ENCODE measurements at regions not wholly inside any gene's neighbourhood (a gene's known extent, or its start where the extent isn't known, plus 50 kb on each side); places are given as distances from the start of the nearest gene placed in this dataset.
"Not testable (repeated sequence)": the region's sequence is repeated elsewhere in the genome, so short reads cannot be mapped to it uniquely, and the experiment has no call there.

DNA sequence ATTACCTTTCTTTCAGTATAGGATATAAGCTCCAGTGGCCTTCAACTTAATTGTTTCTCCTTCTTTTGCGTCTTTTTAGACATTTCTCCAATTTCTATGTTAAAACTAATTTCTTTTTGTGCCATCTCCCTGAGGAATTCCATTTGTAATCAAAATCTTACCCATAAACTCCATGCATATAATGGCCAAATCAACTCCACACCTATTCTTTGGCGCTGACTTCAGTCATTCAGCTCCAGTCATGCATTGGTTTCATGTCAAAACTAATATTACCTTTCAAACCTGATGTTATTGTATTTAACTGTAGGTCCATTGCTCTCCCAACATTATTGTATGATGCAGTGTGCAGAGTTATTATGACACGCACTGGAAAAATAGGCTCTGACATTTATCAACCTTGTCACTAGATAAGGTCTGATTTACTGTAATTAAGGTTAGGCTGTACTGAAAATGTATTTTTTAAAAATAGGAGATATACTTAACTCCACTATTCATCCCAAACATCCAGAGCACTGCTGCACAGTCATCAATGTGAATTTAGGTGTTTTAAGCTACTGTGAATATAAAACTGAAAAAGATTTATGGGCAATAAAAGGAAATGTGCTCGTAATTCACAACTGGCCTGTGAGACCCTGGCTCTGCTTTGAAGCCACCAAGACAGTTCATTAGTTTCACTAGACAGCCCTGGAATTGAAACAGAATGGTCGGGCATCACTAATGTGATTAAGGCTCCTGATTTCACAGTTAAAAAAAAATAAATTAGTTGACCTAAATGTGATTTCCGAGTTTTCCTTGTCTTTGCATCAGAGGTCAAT is 180.6 kb upstream of the GRIA4 start:
- no peak for DNase-seq

DNA sequence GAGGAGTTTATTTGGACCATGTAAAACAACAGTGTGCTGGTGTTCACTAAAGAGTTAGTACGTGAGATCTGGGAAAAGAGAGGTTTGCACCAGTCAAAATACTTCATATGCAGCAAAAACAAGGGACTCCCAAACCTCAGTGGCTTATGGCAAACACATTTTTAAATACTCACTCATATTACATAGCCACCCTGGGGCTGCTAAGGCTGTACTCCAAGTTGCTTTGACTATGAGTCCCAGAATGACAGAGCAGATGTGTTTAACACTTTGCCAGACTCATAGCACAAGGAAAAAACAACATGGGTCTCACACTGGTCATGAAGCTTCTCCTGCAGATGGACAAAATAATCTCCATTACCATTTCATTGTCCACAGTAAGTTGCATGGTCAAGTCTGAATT is 202.8 kb upstream of the GRIA4 start:
- no peak for DNase-seq

DNA sequence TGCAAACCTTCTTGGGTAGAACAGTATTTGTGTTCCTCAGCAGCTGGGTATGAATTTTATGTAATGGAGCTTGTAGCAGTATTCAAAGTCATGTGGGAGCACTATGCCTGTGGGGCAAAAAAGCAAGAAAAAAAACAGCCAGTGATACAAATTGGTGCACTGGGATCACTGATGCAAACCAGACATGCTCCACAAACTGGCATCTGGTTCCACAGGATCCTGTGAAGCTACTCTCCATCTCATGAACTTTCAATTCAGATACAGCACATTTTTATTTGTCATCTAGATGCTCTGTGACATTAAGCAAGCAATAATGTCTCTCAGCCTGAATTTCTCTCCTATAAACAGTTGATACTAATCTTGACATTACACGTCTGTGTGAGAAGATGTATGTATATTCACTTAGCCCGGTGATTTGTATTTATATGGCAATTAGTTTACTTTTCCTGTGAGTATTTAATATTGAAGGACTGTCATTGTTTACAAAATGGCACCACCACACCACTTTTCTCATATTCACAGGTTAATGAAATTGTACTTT is 208.5 kb upstream of the GRIA4 start:
- DNase-seq = no peak

DNA sequence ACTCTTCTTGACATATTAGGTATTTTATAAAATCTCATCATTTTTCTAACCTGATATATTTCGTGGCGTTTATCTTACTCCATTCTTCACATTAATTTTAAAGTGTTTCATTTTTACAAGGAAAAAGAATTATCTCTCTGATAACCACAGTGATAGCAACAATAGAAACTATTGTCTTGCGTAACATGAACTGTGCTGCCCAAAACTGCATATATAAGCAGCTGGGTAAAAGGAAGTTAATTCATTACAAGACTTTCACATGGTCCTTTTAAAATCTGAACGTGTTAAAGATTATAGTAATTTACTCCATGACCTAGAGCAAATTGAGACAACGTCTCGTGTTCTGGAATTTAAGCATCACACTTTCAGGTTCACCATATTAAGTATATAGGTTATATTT is 210.4 kb upstream of the GRIA4 start:
- no peak for DNase-seq

DNA sequence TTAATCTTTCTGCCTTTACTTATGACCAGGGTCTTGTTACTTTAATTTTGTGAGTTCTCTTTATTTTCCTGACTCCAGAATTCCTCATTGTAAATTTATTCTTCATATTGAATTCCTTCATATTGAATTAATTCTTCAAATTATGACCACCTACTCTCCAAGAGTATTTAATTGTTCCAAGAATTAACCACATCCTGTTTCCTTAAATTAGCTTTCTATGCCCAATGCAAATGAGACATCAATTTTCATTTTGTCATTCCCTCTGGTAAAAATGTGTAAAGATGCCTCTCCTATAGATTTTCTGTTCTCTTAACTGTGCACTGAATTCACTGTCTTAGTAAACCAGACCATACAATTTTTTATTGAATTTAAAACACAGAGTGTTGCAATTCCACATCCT is 211.2 kb upstream of the GRIA4 start:
- no peak for DNase-seq

DNA sequence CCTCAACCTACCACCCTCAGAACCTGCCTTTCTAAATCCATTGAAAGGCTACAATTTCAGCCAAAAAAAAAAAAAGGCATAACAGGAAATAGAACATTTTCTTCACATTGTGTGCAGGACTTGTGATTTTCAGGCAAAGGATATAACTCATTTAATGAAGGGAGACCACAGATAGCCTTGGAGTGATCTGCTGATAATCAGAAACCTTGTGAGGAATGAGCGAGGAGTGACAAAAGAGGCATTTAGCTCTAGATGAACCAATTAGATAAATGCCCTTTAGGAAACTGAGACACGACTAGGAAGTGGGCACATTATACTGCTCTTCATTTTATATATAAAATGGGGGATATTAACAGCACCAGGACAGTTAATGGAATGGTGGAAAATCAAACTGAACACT is 216.5 kb upstream of the GRIA4 start:
- DNase-seq = no peak

DNA sequence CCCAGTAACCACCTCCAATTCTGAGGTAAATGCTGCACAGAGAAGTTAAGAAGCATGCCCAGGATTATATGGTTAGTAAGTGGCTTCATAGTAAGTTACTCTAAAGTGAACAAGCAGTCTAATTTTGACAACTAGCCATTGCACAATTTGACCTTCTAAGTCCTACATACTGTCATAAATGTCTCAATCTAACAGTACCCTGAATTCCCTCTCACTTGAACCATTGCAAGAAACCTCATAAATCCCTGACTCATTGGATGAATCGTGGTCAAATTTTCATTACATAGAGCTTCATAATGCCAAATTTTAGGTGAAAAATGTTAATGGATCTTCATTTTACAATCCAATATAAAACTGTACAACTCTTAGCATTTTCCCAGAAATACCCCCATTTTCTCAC is 217.3 kb upstream of the GRIA4 start:
- no peak for DNase-seq

DNA sequence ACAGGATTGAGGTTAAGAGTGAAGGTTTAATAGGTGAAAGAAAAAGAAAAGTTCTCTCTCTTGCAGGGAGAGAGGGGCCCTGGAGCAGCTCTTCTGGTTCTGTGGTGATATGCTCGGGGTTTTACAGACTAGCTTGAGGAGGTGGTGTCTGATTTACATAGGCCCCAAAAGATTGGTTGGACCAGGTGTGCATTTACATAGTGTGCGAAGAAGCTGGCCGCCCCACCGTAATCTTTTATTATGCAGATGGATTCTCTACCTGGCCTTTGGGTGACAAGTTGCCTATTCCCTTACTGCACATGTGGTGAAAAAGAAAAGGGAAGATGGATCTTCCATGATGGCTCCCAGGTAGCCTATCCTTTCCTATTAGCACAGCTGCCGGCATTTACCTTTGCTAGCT is 219.9 kb upstream of the GRIA4 start:
- no peak for DNase-seq

DNA sequence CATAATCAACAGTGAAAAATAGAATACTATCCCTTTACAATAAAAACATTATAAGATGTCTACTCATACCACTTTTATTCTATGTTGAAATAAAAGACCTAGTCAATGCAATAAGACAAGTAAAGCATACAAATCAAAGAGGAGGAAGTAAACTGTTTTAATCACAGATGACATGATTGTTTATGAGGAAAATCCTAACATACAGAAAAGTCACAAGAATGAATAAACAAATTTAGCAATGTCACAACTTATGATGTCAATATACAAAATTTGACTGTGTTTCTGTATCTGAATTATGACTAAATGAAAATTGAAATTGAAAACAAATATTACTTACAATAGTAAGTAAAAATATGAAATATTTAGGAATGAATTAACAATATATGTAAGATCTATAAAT is 221.9 kb upstream of the GRIA4 start:
- no peak for DNase-seq

DNA sequence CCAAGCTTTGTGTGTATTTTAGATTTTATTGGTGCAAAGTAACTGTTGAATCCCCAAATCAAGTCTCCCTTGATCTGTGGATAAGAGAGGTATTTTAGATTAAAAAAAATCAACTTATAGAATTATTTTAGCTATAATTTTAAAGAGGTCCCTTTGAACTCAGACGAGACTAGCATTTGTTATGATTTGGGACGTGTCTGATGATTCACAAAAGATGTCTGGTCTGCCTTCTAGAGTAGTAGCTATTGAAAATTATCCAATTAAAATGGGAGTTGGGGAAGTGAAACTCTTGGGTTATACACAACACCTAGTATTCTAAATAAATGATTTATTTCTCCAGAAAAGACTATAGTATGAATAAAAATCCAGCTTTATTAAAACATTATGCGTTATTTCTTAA is 227.9 kb upstream of the GRIA4 start:
- DNase-seq = no peak

DNA sequence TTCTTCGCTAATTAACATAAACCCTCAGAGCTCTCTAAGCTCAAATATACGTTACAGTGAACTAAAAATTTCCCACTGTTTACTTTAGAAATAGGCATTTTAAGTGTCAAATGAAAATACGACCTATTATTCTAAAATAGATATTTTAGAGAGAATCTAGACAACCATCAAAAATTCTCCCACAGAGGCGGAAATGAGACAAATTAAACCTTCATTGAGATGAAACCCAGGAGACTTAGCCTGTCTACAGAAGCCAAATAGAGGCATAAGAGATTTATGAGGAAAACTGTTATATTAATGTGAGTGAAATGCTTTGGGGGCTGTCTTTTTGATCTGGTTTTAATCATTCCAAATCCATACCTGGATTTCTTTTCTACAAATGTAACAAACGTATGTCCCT is 232.0 kb upstream of the GRIA4 start:
- DNase-seq = no peak

DNA sequence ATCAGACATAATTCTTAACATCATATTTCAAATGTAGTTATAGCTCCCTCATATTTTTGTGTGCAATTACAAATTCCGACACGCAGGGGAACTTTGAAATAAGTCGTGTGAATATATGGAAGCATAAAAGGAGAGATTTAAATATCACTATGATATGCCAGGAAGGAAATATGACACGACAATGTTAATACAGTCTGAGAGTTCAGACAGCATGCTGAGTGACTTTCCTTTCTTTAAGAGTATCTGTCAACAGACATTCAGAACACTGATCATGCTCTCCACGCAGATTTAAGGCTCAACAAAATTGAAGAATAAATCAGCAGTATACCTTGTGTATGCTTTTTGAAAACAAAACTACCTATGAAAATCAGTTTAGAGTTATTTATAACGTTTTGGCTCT is 232.6 kb upstream of the CARD18 start:
- DNase-seq = no peak

DNA sequence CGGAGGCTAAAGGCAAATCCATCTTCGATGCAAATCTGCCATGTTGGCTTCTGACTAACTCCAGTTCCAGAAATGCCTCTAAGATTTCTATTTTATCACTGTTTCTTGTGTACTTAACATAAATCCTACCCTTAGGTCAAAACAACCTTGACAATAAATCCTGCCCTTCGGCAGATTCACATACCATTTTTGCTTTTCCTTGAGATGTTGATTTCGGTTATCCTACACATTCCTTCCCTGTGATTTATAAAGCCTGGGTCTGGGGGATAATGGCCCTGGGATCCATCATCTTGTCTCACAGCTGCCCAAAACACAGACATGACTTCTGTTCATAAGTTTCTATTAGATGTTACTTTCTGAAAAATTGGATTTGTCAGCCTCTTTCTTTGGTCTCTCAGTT is 231.7 kb upstream of the CARD18 start:
- no peak for DNase-seq

DNA sequence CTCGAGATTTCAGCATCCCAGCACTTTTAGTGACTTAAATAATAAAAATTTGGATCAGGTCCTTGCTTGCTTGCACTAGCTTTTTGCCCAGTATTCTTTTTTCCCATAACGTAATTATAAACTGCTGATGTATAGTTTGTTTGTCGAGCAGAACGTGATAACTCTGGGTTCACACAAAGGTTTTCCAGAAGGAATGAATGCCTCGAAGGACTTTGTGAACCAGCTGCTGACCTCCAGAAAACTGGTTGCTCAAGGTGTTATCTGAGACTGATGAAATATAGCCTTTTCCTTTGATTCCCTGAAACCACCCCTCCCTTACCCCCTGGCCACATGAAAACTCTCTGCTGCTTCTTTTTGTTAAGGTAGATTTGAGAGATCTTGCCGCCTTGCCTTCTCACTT is 229.1 kb upstream of the CARD18 start:
- DNase-seq = no peak

DNA sequence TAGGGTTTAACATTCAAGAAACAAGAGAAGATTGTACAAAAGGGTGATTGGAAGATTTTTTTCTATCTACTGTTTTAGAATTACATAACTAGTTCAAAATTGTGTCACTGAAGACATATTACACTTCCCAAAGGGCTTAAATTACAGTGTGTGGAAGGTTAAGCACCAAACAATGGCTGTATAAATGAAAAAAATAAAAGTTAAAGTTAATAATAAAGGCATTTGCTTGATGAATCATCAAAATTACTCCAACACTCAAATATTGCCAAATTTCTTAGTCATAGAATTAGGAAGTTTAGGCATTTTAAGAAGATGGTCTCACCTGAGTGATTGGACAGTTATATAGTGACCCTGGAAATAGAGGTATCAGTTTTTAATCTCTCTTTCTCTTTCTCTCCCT is 227.6 kb upstream of the CARD18 start:
- no peak for DNase-seq

DNA sequence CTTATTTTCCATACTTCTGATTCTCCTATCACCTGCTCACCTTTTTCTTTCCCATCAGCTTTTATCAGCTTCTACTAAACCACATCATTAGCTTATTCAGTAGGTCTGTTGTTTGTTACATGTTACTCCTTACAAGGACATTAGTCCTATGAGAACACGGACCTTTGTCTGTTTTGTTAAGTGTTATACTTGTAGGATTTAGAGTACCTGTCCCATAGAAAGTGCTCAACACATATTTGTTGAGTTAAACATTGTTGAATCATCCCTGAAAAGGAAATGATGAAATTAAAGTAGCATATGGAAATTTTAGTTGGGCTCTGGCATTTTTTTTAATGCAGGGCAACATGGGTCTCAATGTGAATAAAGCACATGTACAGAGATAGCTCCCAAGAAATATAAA is 222.1 kb upstream of the CARD18 start:
- no peak for DNase-seq

DNA sequence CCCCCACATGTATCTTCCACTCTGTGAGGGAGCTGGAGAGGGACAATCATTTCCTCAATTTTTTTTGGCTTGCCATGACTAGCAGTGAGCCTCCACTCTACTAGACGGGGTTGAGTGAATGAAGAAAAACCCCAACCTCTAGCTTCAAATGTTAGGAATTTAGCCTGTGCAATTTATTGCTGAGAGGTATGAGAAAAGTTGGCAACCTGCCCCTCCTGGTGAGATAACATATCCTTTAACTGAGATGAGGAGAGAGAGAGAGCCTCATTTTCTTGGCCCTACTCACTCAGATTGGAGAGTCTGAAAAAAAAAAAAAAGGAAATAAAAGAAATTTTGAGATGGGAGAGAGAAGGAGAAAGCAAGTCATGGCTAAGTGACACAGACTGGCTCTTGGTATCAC is 218.2 kb upstream of the CARD18 start:
- DNase-seq = no peak

DNA sequence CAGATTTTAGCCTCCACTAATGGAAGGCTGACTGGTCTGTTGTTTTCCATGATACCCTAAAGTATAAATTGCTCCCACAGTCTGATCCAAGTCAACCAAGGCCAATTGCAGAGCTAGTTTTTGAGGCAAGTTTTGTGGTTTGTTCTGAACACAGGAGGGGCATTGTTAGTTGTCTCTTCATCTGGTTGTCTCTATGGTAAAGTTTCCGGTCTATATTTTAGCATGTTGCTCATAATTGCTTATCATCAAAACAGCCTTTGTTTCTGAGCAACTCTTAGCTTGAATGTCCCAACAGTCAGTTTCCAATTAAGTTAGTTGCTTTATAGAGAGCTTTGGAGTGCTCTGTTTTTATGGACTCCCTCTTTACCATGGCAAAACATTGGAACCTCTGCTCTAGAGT is 217.6 kb upstream of the CARD18 start:
- DNase-seq = no peak

DNA sequence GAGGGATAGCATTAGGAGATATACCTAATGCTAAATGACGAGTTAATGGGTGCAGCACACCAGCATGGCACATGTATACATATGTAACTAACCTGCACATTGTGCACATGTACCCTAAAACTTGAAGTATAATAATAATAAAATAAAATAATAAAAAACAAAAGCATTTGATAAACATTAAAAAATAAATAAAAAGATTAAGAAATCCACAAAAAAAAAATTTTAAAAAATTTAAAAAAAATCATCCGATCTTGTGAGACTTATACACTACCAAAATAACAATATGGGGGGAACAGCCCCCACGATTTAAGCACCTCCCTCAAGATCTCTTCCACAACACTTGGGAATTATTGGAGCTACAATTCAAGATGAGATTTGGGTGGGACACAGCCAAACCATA is 210.3 kb upstream of the CARD18 start:
- not testable (repeated sequence) for DNase-seq

DNA sequence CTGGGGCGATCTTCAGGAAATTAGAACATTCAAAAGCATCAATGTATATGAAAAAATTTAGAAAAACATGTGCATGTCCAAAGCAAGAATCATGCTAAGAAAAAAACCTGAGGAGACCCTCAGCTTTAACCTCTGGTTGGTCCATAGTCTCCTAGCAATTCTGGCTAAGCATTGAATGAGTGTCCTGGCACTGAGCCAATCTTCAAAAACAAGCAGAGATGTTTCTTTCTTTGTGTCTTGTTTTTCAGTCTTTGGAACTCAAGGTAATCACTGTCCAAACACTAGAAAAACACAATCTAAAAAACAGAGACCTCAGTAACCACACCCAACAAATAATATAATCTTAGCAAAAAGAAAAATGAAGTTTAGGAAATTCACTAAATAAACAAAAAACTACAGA is 205.4 kb upstream of the CARD18 start:
- DNase-seq = no peak

DNA sequence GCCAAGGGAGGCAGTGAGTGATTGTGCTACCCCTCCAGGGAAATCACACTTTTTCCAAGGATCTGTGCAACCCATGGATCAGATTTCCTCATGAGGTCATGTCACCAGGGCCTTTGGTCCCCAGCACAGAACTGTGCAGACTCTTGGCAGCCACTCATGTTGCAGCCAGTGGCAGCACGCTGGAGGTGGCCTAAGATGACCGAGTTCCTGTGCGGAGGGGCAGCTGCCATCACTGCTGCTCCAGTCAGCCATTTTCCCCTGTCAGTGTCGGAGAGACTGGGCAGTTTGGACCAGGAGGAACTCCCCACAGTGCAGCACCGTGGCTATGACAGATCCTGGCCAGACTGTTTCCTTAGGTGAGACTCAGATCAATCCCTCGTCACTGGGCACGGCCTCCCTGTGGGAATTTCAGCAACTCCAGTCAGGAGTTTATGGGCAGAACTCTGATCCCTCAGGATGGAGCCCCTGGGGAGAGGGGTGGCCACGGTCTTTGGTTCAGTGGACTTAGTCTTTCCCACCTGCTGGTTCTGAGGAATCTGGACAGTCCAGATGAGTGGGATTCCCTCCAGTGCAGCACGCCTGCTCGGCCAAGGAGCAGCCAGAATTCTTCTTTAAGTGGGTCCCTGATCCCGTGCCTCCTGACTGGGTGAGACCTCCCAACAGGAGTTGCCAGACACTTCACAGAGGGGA is 194.6 kb upstream of the CARD18 start:
- no peak for DNase-seq

DNA sequence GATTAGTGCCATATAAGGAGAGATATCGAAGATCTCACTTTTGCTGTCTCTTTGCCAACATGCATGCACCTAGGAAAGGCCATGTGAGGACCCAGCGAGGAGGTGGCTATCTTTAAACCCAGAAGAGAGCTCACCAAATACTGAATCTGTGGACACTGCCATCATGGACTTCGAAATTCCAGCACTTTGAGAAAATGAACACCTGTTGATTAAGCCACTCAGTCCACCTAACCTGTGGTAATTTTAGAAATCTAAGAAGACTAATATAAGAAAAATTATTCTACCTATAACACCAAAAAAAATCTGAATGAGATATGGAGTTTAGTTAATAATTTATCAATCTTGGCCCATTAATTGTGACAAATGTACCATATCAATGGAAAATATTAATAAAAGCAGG is 193.6 kb upstream of the CARD18 start:
- DNase-seq = no peak

DNA sequence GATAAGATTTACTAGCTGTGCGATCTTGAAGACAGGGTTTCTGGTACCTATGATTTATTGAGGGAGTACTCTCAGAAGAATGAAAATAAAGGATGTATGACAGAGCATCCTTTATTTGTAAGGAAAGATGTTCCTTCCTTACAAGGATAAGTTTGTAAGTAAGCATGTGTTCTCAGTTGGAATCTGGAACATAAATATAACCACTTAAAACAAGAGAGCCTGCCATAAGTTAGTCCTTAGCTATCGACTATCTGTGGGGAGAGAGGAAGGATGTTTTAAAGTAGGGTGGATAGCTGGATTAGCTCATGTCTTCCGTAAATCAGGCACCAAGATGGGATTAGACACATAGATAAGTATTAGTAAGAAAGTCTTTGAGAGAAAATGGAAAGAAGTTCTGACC is 192.6 kb upstream of the CARD18 start:
- DNase-seq = no peak

DNA sequence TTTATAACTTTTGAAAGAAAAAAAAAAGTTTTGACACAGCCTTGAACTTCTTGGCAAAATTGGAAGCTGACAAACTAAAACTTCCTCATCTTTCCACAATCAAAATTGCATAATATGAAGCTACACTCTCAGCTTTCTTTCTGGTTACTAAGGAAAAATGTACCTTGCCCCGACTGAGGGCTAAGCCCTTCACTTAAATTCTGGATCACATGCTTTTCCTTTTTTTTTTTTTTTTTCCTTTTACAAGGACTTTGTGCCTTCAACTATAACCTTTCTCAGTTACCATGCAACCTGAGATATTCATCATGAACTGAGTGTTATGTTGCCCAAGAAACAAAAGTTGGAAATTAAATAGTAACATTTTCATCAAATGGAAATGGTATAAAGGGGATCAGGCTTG is 188.5 kb upstream of the CARD18 start:
- DNase-seq = no peak

DNA sequence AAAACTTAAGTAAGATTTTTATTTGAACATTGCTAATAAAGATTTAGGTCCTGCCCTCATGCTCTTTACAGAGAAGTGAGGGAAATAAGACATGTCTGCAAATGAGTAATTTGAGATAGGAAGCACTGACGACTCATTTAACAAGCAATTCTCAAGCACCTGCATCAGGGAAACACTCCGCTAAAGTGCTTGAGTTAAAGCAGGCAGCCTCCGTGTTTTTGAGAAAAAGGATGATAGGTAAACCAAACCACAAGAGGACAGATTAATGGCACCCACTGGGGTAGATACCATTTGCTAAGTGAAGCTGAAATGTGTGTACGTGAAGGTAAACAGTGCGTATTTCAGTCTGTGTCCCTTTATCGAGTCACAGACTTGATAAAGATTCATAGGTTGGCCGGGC is 184.6 kb upstream of the CARD18 start:
- DNase-seq = no peak
